NCI-H82 treated with DMSO at 0.1 percent for 48 hours (cell line): ENCODE measurements at regions not wholly inside any gene's neighbourhood (a gene's known extent, or its start where the extent isn't known, plus 50 kb on each side); places are given as distances from the start of the nearest gene placed in this dataset.
"Not testable (repeated sequence)": the region's sequence is repeated elsewhere in the genome, so short reads cannot be mapped to it uniquely, and the experiment has no call there.

Source experiments
- DNase-seq: peaks from one replicate; lab custom pipeline; 2025; ENCODE audit not compliant: unreplicated experiment; lab: John Stamatoyannopoulos, UW

DNA sequence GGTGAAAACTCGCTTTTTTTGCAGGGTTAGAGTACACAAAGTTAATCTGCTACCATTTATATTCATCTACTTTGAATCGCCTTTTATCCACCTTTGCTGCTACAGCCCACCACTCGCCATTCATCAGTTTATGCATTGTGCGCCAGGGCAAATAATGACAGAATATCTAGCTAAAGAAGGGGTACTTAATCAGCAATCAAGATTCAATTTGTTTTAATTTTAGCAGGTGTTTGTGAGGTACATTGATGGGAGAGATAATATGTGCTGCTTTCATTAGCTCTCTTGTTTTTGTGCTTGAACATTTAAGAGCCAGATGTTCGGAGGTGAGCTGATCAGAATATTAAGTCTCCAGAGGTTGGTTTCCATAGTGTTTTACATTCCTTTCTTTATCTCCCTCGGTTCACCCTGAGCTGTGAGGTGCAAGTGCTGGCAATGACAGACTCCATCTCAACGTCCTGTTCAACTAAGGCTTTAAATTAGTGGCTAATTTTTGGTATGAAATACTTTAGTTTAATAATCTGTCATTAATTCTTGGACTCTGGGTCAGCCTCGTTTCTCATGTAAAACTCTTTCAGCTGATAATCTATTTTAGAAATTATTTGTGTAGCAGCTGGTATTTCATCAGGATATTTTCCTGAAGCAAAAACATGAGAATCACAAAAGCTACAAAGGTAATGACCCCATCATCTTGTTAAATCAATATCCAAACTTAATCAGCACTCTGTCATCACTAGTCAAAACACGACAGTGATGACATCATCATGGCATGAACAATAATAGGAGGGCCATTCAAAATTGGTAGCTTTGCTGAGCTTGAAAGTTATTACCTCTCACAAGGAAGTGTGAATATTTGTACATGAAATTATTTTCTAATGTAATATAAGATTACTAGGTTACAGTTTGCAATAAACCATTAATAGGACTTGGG is 479.9 kb upstream of the FANCL start:
- no peak for DNase-seq

- DNase-seq = no peak
These were observed 479.1 kb upstream of the FANCL start for GRCh38 chr2:58720033-58720769.

- DNase-seq = no peak
These were observed 474.2 kb upstream of the FANCL start for GRCh38 chr2:58715344-58715743.

DNA sequence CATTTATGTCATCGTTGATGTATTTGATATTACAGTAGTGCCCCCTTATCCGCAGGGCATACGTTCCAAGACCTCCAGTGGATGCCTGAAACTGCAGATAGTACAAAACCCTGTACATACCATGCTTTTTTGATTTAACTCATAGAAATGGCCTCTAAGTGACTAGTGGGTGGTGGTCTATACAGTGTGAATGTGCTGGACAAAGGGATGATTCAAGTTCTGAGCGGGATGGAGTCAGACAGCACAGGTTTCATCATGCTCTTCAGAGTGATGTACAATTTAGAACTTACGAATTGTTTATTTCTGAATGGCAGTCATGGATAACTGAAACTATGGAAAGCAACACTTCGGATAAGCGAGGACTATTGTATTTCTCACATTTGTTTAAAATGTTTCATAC is 473.1 kb upstream of the FANCL start:
- no peak for DNase-seq

GRCh38 chr2:58710795-58711279 is 469.7 kb upstream of the FANCL start:
- DNase-seq = no peak

DNA sequence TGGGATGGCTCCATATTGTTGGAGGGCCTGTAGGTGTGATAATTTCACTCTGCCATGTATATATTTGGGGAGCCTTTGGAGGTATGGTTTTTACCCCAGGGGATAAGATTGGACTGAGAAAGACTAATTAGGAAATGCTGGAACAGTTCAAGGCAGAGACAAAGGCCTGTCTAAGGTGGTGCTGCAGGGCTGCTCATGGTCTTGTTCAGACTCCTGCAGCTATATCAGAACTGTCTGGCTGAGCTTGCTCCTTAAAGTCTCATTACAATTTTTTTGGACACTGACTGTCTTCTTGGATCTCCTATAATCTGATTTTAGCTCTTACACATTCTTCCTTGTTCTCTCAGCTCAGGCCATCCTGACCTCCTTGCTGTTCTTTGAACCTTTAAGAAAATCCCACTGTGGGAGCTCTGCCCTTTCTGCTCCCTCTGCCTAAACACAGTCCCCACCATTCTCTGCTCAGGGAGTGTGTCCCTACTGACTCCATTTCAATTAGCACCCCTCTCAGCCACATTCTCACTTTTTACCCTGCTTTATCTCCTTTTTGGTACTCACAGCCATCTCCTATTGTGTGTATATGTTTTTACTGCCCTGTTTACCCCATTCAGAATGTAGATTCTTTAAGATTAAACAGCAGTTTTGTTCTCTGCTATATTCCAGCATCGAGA is 468.7 kb upstream of the FANCL start:
- no peak for DNase-seq

GRCh38 chr2:58709274-58709673 is 468.1 kb upstream of the FANCL start:
- DNase-seq = no peak

- no peak for DNase-seq
These were observed 467.4 kb upstream of the FANCL start for GRCh38 chr2:58708565-58708964.

DNA sequence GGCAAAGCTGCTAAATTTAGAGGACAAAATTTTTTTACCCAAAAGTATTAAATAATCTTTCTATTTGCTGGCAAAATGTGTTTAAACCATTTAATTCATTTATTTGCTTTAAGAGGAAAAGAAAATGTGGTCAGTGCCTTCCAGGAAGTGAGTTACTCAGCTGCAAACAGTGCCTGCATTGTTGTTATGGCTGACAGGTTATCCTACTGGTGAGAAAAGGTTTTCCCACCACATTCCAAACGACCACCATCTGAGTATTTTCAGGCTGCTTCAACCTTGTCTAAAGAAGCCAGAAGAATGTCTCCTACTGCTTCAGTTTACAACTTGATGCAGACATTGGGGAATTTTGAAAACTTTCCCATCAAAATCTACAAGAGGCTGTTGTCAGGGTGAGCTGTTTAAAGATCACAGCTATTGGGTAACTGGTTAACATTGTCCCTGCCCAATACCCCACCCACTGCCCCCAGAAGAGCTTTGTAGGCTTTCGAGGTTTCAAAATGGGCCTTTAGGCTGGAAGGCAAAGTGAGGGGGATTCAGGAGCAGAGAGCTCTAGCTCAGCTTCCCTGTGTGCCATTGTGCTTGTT is 461.3 kb upstream of the FANCL start:
- no peak for DNase-seq

DNA sequence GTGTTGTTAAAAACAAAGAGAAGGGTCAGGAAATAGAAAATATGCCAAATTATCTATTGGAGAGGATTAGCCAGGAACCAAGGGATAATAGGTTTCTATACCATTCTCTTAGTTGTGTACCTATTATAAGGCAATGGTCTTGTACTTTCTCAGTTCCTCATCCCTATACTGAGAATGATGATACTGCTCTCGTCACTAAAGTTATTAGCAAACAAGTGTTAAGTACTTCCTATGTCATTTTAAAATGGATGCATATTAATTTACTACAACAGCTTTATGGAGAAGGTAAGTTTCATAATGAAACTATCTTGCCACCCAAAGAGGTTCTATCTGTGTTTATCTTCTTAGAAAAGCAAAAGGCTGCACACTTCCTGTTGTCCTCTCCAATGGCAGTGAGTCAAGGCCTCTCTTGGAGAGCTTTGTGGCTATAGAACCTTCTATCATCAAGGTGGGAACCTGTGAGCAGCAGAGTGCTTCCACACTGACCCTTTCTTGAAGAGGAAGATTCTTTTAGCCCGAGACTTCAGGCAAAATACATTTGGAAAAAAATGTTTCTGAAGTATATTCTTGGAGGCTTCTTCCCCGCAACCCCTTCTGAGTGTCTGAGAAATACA is 460.7 kb upstream of the FANCL start:
- no peak for DNase-seq

DNA sequence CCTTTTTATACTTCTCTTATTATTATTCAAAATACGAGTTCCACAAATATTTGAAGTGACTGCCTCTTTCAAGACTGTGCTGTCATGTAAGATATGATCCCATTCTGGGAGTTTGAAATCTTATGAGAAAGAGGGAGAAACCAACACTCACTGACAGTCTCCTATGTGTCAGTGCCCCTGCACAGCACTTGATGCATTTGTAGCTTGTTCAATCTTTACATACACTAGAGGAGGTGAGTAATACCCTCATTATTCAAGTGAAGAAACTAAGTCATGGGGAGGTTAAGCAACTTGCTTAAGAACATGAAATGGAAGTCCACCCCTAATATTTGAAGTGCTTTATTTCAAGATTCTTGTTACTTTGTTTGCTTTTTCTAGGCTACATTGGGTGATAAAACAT is 459.5 kb upstream of the FANCL start:
- no peak for DNase-seq

DNA sequence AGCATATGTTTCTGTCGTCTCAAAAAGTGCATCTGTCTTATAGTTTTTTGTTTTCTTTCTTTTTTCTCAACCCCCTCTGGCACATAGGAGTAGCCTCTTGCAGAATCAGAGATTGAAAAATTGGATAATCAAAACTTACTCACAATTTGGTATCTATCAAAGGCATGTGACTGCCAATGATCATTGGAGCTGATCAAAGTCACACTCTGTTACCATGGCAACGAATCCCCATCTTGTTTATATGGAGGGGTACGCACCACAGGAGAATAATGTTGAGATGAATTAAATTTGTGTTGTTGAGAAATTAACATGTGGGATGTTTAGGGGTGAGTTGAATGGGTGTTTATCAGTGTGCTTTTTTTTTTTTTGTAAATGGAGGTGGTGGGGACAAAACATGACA is 458.3 kb upstream of the FANCL start:
- no peak for DNase-seq

GRCh38 chr2:58698620-58699019 is 457.5 kb upstream of the FANCL start:
- no peak for DNase-seq

- DNase-seq = not testable (repeated sequence)
These were observed 453.0 kb upstream of the FANCL start for GRCh38 chr2:58694114-58694513.

GRCh38 chr2:58691041-58691440 is 449.9 kb upstream of the FANCL start:
- DNase-seq = not testable (repeated sequence)

- DNase-seq = no peak
These were observed 447.7 kb upstream of the FANCL start for GRCh38 chr2:58688813-58689212.

- no peak for DNase-seq
These were observed 445.7 kb upstream of the FANCL start for GRCh38 chr2:58686776-58687175.

DNA sequence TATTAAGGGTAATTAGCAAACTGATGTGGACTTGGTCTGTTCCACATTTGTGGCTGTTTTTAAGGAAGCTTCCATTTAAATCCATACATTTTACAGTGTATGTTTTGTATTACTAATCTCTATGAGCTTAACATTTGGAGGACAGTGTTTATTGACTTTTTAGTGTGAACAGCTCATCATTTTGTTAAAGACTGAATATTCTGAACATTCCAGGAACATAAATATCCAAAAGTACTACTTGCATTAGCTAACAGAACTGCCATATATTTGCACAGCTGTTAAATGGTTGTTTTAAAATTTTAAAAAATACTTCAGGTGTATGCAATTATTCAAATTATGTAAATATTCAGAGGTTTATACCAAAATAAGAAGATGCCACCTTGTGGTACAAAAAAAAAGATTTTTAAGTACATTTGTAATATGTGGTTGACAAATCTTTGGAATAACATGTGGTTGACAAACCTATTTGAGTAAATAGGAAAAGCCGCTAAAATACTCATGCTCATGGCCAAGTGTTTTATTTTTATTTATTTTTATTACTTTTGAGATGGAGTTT is 439.7 kb upstream of the FANCL start:
- DNase-seq = no peak

DNA sequence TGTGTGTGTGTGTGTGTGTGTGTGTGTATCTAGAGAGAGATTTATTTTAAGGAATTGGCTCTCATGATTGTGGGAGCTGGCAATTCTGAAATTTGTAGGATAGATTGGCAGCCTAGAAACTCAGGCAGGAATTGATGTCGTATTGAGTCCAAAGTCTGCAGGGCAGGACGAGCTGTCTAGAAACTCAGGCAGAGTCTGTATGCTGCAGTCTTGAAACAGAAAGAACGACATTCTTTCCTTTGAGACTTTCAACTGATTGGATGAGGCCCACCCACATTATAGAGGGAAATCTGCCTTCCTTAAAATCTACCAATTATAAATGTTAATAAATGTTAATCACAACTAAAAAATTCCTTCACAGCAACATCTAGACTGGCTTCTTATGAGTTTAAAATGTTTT is 436.6 kb upstream of the FANCL start:
- no peak for DNase-seq

DNA sequence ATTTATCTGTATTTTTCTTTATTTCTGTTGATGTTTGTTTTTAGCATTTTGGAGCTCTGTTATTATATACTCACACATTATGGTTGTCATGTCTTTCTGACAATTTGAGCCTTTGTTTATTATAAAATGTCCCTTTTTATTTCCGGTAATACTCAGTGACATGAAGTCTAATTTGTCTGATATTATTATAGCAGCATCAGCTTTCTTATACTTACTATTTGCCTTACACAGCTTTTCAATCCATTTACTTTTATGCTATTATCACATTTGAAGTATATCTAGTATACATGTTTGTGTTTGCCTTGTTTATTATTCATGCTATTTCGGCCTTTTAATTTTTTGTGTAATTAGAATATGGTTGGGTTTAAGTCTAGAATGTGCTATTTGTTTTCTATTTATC is 430.6 kb upstream of the FANCL start:
- no peak for DNase-seq
